Activated T-cell treated with anti-CD3 and anti-CD28 coated beads for 48 hours (primary cell): ENCODE measurements at regions not wholly inside any gene's neighbourhood (a gene's known extent, or its start where the extent isn't known, plus 50 kb on each side); places are given as distances from the start of the nearest gene placed in this dataset.

Experiments
- DNase-seq: peaks from one replicate; pipeline ENCODE4 v3.0.0-alpha.2; 2020; ENCODE audit warnings: low read depth

DNA sequence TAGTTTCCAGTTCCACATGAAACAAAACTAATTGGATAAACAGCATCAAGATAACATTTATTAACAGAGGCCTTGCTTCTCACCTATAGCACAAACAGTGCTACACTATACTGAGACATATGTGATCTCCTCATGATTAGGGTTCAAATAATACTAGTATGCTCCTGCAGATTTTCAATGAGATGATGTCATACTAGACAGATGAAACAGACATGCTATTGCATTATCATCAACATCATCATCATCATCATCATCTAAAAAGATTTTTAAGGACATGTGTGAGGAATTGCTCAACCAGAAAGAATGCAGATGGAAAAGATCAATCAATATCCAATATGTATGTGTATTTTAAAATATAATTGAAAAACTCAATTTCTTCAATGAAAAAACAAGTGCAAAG is 932.3 kb downstream of the METTL15 start:
- DNase-seq: no peak

DNA sequence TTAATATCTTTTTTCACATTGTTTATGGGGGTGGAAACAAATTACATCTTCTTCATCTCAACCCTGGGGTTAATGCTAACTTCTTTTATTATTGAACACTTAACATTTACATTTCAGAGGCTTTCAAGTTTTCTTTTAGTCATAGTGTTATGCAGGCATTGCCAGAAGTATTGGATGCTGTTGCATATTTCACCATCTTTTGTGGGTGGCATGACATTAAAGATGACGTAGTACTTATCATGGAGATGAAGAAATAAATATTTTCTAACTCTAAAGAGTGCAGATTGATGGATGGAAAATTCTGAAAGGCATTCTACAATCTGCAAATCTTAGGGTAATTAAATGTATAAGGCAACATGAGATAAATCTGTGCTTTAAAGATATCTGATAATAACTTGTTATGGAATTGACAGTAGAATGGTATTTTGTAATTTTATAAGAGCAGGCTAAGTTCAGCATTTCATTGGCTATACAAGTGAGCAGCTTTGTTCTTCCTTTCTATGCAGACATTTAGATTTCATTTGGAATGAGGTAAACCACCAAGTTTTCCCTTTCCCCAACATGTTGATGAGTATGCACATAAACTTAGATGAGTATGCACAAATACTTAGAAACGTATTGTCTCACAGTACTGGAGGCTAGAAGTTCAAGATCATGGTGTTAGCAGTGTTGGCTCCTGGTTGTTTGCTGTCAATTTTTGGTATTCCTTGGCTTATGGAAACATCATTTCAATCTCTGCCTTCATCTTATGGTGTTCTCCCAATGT is 924.4 kb downstream of the METTL15 start:
- DNase-seq: no peak

DNA sequence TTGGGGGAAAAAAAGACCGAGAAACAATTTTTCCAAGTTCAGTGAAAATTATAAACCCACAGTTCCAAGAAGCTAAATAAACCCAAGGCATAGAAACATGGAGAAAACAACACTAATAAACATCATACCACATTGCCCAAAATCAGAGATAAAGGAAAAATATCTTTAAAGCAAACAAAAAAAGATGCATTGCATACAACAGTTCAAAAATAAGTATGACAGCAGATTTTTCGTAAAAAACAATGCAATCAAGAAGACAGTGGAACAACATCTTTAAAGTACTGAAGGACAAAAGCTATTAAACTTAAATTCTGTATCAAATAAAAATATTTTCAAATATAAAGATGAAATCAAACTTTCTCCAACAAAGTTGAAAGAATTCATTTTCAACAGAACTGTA is 921.3 kb downstream of the METTL15 start:
- no peak for DNase-seq

DNA sequence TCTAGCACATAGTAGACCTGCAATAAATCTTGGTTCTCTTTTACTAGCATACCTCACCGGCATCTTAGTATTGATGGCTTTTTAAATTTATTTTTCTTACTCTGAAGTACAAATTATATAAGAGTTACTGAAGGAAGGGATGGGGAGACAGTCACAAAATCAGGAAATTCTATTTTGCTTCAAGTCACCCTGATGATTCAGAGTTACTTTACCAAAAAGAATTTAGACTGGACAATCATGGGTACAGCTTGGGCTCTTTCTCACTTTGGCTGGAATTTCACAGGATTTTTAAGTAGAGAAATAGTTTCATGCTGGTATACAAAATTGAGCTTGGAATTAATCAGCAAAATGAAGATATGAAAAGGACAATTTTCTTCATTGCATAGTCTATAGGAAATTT is 919.2 kb downstream of the METTL15 start:
- DNase-seq: no peak

DNA sequence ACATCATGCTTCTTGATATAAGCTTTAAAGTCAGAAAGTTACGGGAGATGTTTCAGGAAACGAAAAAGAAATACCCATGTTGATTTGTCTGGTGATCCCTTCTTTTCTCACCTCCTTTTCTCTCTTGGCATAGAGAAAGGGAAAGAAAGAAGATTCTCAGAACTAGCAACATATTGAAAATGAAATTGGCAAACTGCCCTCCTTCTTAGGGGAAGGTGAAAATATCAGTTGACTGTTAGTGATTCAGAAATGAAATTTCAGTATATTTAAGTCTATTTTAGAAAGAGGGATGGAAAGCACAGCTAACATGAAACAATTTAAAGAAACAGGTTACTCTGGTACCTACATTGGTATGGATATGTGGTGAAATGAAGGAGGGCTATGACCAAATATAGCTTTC is 918.1 kb downstream of the METTL15 start:
- DNase-seq: no peak

DNA sequence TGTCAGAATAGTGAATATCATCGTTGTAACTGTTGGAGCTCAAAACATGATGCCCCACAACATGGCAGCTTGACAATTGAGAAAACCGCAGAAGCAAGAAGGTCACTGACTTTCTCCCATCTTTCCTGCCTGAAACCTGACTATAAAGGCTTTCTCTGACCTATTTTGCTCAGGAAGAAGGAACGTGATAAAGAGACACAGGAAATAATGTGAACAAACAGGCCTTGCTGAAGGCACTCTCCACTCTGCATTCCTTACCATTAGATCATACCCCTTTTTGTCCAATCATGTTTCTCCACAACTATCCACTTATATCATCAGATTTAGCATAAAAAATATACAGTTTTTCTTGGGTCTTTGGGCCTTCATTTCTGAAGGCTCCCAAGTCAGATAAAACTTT is 916.8 kb downstream of the METTL15 start:
- DNase-seq: no peak

DNA sequence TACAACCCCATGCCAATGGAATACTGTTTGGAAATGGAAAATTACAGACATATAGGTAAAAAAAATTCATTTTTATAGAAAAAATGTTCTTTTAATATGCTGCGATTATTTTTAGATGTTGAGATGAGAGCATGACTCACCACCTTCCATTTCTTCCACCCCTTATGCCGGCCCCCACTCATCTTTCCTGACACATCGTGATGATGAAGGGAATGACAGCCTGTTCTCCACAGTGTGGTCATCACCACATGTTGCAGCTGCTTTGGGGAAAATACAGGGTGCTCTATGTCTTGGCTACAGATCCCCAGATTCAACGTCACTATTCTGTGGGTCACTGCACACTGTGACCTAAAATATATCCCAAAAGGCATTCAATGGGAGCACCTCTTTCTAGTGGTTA is 916.2 kb downstream of the METTL15 start:
- DNase-seq: no peak

DNA sequence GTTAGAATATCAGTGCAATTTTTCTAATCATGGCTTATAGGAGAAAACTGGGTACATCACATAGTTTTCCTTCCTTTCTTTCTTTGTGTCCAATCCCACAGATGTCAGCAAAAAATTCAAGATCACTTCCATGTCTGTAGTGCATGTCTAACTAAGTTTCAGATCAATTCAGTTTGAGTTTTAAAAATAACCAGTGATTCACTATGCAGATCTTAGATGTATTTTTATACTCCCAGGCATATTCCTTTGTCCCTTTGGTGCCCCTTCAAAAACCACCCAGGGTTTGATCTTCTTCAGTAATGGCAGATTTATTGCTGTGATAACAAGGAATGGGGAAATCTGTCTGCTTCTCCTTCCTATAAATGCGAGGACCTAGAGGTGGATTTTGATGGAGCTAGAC is 915.6 kb downstream of the METTL15 start:
- no peak for DNase-seq

DNA sequence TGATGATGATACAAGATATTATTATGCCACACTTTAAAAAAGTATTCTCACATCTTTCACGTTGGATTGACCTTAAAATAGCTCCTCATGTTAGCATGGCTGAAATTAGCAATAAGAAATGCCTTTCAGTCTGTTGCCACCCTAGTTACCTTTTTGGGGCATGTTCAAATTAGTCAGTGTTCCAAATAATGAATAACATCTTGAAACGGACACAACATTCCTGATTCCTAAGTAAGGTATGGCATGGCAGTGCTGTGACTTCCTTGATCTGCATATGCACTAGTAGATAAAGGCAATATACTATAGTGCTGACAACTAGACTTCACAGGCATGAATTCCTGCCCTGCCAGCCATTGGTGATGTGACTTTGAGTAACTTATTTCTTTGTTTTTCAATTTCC is 914.5 kb downstream of the METTL15 start:
- DNase-seq: no peak

DNA sequence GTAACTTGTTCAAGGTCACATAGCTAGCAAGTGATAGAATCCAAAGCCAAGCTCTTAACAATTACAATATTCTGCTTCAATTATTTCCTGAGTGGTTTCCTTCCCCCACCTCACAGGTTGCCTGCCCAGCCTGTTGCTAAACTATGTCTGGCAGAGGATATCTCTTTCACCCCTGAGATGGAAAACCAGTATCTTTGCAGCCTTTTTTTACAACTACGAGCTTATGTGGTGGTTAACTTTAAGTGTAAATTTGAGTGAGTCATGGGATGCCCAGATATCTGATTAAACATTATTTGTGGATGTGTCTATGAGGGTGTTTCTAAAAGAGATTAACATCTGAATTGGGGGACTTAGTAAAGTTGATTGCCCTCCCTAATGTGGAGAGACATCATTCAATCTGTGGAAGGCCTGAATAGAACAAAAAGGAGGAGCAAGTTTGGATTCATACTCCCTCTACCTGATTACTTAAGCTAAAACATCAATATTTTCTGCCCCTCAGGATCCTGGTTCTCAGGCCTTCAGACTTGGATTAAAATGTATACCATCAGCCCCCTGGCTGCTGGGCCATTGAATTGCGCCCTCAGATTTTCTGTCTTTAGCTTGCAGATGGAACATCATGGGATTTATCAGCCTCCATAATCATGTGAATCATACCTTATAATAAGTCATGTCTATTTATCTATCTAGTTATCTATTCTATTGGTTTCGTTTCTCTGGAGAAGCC is 911.9 kb downstream of the METTL15 start:
- DNase-seq: no peak

DNA sequence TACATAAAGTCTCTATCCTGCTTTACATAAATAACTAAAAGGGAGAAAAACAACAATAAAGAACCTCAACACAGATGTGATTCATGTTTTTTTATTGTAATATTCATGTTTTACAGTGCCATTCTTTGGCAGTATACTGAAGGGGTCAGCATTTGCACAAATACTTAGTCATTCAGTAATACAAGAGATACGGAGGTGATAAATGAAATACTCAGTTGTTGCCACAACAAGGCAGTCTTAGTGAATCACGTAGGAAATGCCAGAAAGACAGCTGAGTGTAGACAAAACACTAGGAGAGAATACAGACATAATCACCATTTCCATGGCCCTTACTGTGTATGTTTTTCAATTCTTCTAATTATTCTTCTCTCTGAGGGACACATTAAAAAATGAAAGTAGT is 910.4 kb downstream of the METTL15 start:
- DNase-seq: no peak

DNA sequence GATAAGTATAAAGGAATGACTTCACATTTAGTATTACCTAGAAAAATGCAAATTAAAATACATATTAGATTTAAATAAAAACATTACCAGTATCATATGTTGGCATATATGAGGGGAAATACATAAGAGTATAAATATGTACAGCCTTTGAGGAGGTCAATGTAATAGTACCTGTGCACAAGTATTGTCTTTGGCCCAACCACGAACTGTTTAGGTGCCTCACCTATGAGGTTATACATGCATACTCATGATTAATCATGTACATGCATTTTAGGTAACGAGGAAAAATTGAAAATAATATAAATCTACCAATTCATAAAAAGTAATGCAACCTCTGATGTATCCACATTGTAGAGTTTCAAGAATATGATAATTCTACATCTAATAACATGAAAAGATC is 909.8 kb downstream of the METTL15 start:
- DNase-seq: no peak

DNA sequence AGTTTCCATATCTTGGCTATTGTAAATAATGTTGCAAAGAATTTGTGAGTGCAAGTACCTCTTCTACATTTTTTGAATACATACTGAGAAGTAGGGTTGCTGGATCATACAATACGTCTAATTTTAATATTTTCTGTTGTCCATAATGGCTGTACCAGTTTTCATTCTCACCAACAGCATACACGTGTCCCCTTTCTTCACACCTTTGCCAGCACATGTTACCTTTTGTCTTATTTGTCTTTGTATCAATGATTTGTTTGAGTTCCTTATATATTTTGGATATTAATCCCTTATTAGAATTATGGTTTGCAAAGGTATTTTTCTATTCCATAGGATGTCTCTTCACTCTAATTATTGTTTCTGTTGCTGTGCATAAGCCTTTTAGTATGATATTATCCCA is 904.3 kb downstream of the METTL15 start:
- no peak for DNase-seq

DNA sequence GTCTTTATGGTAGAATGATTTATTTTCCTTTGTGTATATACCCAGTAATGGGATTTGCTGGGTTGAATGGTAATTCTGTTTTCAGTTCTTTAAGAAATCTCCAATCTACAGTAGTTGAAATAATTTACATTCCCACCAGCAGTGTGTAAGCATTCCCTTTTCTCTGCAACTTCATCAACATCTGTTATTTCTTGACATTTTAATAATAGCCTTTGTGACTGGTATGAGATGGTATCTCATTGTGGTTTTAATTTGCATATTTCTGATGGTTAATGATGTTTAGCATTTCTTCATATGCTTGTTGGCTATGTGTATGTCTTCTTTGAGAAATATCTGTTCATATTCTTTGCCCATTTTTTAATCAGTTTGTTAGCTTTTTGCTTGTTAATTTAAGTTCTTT is 901.2 kb downstream of the METTL15 start:
- DNase-seq: no peak

DNA sequence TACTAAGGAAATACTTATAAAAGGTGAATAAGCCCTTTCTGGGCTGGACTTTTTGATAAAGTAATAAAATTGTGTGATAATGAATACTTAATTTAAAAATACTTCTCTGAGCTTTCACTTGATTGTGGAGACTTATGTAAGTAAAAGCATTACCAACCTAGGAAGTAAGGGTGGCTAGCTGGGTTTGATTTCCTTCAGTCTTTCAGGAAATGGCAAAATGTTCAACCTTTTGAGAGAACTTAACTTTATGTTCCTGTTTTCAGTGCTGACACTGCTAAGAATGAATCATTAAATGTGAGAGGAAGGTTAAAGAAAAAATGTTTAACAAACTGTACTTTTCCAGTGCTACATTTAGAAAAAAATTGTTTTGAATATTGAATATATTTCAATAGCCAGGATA is 900.3 kb downstream of the METTL15 start:
- no peak for DNase-seq

DNA sequence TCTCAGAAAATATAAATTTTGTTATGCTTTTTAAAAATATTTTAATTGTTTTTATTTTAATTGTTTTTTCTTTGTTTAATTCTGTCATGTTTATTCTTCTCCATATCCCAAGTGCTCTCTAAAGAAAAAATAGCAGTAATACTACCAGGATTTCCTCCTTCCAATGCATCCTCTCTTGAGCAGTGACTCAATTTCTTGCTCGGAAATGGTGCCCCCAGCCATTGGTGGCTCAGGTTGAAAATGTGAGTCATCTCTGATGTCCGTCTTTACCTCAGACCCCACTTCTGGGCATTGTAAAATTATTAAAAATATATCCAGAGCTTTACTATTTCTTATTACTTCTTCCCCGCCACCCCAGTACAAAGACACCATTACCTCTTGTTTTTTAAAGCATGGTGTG is 898.5 kb downstream of the METTL15 start:
- no peak for DNase-seq

DNA sequence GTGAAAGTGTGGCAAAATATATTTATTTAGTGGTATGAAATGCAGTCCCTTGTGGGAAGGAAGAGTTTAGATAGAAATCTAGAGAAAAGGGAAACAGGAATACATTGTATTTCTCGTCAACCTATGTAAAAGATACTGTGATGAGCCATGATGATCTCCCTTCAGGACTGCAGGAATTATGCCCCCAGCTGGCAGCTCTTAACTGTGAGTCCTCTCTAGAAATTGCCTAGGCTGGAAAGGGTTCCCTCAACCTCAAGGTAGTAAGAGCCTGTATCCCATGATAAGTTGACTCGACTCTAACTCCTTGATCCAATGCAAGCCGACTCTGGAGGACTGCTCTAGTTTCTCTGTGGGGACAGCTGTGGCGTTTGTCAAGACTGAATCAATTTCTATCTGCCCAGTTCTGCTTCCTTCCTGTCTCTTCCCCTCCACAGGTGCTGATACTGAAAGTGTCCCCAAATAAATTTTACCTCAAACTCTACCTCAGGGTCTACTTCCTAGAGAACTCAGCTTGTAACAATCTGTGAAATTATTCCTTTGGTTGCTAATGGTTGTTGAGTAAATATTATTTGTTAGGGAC is 897.3 kb downstream of the METTL15 start:
- no peak for DNase-seq

DNA sequence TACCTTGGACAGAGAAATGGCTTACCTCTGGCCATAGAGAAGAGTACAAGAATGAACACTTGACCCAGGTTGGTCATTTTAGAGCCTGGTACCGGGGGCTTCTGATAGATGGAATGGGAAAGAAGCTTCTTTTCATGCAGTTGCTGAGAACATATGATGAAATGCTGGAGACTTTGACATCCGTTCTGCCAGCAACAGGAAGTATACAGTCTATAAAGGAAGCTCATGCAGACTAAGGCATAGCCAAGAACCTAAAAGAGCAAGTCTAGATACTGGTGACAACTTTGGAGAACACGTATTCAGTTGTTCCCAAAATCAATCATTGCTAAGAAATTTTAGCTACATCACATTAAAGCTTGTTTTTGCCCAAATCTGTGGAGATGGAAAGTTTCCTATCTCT is 894.6 kb downstream of the METTL15 start:
- no peak for DNase-seq

DNA sequence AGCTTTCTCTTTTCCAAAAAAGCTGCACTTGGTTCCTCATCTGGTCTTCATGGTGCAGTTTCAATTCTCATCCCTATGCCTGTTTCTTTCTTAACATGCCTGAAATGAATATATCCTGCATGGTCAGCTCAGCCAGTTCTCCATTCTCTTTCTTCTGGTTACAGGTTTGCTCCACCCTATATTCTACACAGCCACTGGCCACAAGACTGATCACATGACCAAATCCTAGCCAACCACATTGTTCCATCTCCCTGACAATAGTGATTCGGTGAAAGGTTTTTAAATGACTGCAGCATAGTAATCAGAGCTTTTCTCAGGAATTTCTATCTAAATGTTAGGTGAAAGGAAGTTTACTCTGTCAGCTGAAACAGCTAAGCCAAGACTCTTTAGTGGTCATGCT is 891.4 kb downstream of the METTL15 start:
- no peak for DNase-seq

DNA sequence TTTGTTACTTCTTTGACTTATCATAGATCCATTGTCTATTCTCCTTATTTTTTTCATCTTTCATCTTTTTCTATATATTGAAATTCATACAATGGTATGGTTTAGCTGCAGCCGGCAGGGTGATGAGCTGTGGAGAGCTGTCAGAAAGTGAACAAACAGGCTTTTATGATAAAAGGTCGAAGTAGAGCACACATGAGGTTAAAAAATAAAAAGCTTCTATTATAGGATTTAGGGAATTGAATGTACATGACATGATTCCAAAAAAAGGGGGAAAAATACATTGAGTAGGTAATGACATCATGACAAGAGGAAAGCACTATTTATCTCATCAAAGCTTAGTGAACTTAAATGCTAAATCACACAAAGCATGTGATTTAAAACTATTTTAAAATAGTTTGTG is 884.8 kb downstream of the METTL15 start:
- DNase-seq: no peak

DNA sequence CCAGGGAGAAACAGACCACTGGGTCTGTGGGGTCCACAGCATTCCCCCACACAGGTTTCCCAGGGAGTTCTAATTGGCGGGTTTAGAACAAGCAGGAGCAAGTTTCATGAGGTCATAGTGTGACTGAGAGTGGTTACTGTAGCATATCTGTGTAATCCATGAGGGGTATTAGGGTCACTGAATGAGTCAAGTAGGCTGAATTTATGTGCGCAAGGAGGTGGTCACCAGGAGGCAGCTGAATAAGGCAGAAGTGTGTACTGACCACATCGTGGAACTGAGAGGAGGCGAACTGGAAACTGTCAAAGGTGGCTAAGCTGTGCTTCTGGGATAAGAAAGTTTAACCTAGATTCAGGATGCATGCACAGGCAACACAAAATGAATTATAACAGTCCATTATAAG is 876.0 kb downstream of the METTL15 start:
- DNase-seq: no peak

DNA sequence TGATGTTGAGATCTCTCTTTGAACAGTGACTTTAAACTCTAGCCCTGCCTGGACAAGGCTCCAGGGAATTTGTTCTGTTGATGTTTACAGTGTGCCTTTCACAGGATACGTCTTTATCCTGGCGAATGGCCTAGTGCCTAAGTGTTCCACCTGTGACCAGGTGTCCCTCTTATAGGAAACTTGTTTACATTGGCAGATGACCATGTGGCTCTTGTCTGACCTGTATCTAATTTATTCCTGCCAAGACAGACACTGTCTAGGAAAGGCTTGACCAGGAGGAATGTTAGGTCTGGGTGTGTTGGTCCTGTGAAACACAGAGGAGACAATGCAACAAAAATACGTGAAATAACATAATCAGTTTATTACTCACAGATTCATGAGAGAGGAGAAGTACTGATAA is 875.6 kb downstream of the METTL15 start:
- no peak for DNase-seq

DNA sequence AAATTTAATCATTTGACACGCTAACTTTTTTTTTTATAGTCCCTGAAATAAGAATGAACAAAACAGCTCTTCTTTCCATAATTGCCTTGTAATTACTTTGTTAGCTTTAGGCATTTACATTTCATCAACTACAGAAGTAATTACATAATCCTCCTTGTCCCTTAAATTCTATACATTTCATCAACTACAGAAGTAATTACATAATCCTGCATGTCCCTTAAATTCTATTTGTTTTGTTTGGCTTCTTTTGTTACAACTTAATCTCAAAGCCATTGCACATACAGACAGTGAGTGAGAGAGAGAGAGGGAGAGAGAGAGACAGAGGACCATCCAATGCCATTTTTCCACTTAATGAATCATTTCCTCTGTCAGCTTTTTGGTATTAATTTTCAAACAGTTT is 873.2 kb downstream of the METTL15 start:
- DNase-seq: no peak

DNA sequence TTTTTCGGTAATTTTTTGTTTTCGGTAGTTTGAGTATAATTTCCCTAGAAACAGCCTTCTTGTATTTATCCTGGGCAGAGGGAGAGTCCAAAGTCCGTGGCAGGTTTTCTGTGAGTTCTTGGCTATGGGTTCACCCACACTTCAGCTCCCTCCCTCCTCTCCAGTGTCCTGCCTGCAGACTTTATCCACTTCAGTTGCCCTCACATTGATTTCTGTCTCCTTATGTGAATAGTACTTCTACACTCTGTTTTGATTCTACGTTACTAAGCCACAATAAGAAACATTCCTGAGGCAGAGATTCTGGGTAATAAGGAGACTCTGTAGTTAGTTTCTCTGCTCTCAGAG is 868.6 kb downstream of the METTL15 start:
- DNase-seq: no peak
